HUDEP-2 (cell line): ENCODE measurements at regions not wholly inside any gene's neighbourhood (a gene's known extent, or its start where the extent isn't known, plus 50 kb on each side); places are given as distances from the start of the nearest gene placed in this dataset.

ENCODE experiments used
- DNase-seq, 76 experiments: peaks; one replicate each; lab custom pipeline; 2025; ENCODE audit not compliant: unreplicated experiment in 76 of 76; lab: John Stamatoyannopoulos, UW

GRCh38 chr17:71995590-71995989 is 125.2 kb upstream of the SOX9 start:
- DNase-seq: no peak

GRCh38 chr17:72004011-72004427 is 116.8 kb upstream of the SOX9 start:
- DNase-seq: no peak

GRCh38 chr17:72004611-72005331 is 116.0 kb upstream of the SOX9 start:
- DNase-seq: no peak

GRCh38 chr17:72005332-72006163 is 115.3 kb upstream of the SOX9 start:
- no peak for DNase-seq

- DNase-seq: no peak
Measured at GRCh38 chr17:72008236-72008876, 112.5 kb upstream of the SOX9 start.

GRCh38 chr17:72011561-72011960 is 109.3 kb upstream of the SOX9 start:
- no peak for DNase-seq

GRCh38 chr17:72021417-72022041 is 99.3 kb upstream of the SOX9 start:
- no peak for DNase-seq

GRCh38 chr17:72022328-72023275 is 98.2 kb upstream of the SOX9 start:
- no peak for DNase-seq

- DNase-seq: no peak
Measured at GRCh38 chr17:72024457-72024856, 96.4 kb upstream of the SOX9 start.

GRCh38 chr17:72025113-72025512 is 95.7 kb upstream of the SOX9 start:
- no peak for DNase-seq

- no peak for DNase-seq
Measured at GRCh38 chr17:72030067-72030899, 90.5 kb upstream of the SOX9 start.

- no peak for DNase-seq
Measured at GRCh38 chr17:72031219-72031884, 89.5 kb upstream of the SOX9 start.

GRCh38 chr17:72033334-72033733 is 87.5 kb upstream of the SOX9 start:
- no peak for DNase-seq

- no peak for DNase-seq
Measured at GRCh38 chr17:72034000-72034399, 86.8 kb upstream of the SOX9 start.

GRCh38 chr17:72038427-72038826 is 82.4 kb upstream of the SOX9 start:
- no peak for DNase-seq

- no peak for DNase-seq
Measured at GRCh38 chr17:72039490-72039889, 81.3 kb upstream of the SOX9 start.

GRCh38 chr17:72046178-72046577 is 74.6 kb upstream of the SOX9 start:
- no peak for DNase-seq
